GM19324 (cell line): ENCODE measurements at regions not wholly inside any gene's neighbourhood (a gene's known extent, or its start where the extent isn't known, plus 50 kb on each side); places are given as distances from the start of the nearest gene placed in this dataset.

ENCODE experiments used
- ATAC-seq: cut with Tn5 transposase; IDR thresholded peaks from one replicate; pipeline ENCODE4 v1.9.1; 2021; ENCODE audit warnings: mild to moderate bottlenecking, moderate library complexity; ENCODE audit not compliant: unreplicated experiment, low FRiP score

DNA sequence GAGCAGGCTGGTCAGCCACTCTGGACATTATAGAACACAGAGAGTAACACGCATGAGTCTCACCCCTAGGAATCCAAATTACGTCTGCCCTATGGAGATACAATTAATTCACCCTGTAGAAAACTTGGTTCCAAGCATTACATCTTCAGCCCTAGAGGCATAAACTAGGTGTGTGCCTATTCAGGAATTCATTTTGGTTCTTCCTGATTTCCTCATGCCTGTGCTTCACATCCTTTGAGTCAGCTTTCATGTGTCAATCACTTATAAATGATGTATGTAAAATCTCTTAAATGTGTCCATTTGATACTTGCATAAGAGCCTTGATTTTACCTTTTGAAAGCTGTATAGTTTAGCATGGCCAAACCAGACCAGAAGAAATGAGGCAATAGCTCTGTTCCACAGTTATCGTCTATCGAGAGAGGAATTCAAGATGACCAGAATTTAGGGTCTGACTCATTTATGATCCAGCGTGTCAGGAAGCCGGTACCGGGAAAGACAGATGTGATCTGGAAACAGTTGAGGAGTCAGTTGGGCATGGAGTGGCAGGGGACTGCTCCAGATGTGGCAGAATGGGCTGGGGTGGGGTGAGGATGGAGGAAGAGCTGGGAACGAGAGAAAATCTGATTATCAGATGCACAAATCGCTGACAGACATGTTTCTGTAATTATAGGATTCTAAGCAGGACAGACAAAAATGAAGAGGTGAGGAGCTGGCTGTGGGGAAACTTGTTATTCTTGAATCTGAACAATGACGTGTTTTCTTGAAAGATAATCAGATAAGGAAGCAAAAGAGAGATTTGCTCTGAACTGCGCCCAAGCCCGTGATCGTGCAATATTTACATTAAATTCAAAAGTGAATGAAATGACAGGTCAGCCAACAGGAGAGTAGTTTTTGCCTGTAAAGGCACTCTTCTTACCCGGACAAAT, 76.7 kb downstream of the C16orf95 start:
- no peak for ATAC-seq

GRCh38 chr16:87241137-87241771, 75.9 kb downstream of the C16orf95 start:
- ATAC-seq: no peak

DNA sequence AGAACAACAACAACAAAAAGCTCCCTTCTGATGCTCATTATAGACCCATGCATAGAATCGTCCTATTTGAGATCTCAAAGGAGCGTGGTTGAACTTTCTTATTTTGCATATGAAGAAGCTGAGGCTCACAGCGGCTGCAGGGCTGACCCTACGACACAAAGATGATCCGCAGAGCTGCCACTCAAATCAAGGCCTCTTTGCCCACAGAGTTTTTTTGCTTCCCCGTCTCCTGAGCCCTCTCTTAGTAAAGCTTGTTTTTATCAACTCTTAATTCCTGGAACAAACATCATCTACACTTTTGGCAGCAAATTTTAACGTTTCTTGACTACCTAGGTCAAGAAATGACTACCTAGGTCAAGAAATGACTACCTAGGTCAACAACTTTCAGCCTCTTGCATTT, 73.7 kb downstream of the C16orf95 start:
- no peak for ATAC-seq

DNA sequence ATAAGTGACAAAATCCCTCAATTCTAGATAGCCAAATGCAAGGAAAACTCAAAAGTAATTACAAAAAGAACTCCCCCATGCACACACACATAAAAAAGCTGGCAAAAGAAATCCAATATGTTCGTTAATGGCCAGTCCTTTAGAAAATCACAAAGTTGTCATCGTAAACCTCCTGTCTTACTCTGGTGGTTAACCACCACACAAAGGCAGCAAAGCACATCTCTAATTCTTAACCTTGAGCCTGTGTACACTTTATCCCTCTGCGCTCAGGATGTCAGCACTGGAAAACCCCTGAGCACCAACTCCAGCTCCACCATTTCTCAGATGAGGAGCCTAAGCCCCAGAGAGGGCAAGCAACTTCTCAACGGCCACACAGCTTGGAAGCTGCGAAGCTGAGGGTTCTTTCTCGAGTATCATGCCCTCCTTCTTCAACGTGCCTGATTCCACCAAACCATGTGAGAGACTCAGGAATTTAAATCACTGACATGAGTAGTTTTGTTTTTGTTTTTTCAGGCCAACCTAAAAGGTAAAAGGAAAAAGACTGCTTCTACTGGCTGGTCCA, 72.5 kb downstream of the C16orf95 start:
- no peak for ATAC-seq

DNA sequence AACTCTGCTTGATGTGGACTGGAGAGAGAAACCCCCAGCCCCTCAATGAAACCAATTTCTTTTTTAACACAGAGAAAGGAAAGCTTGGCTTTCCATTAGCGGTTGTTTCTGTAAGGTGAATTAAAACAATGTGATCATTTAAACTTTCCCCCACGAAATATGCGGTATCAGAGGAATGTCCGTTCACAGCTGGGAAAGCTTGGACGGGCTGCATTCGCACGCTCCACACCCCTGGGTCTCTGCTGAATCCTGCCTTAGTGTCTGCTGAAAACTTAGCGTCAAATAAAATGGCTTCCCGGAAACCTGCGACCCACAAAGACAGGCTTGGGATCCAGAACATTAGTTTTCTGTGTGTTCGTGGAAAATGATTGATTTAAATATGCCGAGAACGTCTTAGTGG, 71.7 kb downstream of the C16orf95 start:
- ATAC-seq: no peak

DNA sequence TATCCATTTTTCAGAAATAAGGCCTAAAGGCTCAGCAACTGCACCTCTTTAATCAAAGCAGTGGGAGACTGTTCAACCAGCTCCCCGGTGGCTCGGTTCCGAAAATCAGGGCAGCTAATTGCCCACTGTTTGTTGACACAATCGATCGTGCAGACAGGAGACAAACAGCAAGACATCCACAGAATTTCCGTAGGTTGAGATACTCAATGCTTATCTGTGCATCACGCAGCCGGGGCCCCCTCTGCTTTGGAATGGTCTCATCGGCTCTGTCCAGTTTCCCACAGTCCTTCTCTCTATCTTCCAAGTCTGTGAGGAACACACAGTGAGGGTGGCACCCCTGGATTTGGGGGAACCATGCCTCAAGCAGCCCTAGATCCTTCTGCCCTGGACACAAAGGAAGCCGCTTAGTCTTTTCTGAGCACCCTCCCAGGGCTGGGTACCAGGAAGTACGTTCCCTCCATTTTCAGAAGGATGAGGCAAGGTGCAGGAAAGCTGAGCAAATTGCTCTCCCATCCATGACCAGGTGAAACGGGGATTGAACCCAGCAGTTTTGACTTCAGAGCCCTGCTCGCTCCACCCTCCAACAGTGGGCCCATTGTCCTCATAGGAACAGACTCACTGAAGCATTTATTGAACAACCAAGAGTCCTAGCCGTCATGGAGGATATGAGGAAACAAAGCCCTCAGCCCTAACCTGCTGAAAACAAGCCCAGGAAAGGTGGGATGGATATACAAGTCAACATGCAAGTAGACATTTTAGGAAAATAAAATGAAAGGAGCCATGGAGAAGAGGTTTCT, 70.7 kb downstream of the C16orf95 start:
- ATAC-seq: no peak

- ATAC-seq: no peak
Observed at GRCh38 chr16:87248714-87249113, 68.5 kb downstream of the C16orf95 start.

DNA sequence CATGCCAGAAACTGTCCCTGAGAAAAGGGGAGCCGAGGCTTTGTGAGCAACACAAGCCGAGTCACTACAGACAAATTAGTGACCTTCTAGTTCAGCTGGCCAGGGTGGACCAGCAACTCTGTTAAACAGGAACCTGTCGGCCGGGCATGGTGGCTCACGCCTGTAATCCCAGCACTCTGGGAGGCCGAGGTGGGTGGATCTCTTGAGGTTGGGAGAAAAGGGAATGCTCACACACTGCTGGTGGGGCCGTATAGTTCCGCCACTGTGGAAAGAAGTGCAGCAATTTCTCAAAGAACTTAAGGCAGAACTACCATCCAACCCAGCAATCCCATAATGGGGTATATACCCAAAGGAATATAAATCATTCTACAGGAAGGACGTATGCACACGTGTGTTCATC, 67.8 kb downstream of the C16orf95 start:
- ATAC-seq: no peak

- no peak for ATAC-seq
Observed at GRCh38 chr16:87250431-87250960, 66.7 kb downstream of the C16orf95 start.

GRCh38 chr16:87252269-87252970, 64.8 kb downstream of the C16orf95 start:
- ATAC-seq: no peak
